ENCODE measurements at regions not wholly inside any gene's neighbourhood (a gene's known extent, or its start where the extent isn't known, plus 50 kb on each side); places are given as distances from the start of the nearest gene placed in this dataset.

- TF ChIP-seq, protein P1, sequence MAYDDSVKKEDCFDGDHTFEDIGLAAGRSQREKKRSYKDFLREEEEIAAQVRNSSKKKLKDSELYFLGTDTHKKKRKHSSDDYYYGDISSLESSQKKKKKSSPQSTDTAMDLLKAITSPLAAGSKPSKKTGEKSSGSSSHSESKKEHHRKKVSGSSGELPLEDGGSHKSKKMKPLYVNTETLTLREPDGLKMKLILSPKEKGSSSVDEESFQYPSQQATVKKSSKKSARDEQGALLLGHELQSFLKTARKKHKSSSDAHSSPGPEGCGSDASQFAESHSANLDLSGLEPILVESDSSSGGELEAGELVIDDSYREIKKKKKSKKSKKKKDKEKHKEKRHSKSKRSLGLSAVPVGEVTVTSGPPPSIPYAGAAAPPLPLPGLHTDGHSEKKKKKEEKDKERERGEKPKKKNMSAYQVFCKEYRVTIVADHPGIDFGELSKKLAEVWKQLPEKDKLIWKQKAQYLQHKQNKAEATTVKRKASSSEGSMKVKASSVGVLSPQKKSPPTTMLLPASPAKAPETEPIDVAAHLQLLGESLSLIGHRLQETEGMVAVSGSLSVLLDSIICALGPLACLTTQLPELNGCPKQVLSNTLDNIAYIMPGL (CRISPR knock-in tag; IDR thresholded peaks at IDR 0.05): no peak
- TF ChIP-seq, protein P2, sequence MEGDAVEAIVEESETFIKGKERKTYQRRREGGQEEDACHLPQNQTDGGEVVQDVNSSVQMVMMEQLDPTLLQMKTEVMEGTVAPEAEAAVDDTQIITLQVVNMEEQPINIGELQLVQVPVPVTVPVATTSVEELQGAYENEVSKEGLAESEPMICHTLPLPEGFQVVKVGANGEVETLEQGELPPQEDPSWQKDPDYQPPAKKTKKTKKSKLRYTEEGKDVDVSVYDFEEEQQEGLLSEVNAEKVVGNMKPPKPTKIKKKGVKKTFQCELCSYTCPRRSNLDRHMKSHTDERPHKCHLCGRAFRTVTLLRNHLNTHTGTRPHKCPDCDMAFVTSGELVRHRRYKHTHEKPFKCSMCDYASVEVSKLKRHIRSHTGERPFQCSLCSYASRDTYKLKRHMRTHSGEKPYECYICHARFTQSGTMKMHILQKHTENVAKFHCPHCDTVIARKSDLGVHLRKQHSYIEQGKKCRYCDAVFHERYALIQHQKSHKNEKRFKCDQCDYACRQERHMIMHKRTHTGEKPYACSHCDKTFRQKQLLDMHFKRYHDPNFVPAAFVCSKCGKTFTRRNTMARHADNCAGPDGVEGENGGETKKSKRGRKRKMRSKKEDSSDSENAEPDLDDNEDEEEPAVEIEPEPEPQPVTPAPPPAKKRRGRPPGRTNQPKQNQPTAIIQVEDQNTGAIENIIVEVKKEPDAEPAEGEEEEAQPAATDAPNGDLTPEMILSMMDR (IDR thresholded peaks at IDR 0.05): no peak
- no peak for TF ChIP-seq E2F5 (CRISPR knock-in tag; IDR thresholded peaks at IDR 0.05)
These were observed 64.7 kb upstream of the PRL start for GRCh38 chr6:22361576-22361975.
